ENCODE measurements at regions not wholly inside any gene's neighbourhood (a gene's known extent, or its start where the extent isn't known, plus 50 kb on each side); places are given as distances from the start of the nearest gene placed in this dataset.

DNA sequence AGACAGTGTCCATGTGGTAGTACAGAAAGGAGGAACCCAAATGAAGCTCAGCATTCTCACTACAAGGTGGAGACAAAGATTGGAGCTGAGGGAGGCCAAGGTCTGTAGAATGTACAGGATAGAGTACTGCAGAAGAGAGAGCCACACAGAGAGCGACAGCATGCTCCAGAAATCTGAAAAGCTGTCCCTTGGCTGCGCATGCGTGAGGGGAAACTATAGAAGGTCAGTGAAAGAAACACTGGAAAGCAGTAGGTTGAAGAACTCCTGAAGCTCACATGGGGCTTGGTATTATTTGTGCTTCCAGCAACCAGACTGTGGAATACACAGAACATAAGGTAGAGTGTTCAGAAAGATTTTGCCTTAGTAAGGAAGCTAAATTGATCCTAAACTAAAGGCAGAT is 142.5 kb downstream of the TXNL1 start (continued):
- TF ChIP-seq, protein P1, sequence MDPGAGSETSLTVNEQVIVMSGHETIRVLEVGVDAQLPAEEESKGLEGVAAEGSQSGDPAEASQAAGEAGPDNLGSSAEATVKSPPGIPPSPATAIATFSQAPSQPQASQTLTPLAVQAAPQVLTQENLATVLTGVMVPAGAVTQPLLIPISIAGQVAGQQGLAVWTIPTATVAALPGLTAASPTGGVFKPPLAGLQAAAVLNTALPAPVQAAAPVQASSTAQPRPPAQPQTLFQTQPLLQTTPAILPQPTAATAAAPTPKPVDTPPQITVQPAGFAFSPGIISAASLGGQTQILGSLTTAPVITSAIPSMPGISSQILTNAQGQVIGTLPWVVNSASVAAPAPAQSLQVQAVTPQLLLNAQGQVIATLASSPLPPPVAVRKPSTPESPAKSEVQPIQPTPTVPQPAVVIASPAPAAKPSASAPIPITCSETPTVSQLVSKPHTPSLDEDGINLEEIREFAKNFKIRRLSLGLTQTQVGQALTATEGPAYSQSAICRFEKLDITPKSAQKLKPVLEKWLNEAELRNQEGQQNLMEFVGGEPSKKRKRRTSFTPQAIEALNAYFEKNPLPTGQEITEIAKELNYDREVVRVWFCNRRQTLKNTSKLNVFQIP (CRISPR knock-in tag; IDR thresholded peaks at IDR 0.05; ENCODE audit: borderline replicate concordance, low read depth) = no peak
- no peak for TF ChIP-seq ZNF8 (CRISPR knock-in tag; IDR thresholded peaks at IDR 0.05)
- TF ChIP-seq, protein P2, sequence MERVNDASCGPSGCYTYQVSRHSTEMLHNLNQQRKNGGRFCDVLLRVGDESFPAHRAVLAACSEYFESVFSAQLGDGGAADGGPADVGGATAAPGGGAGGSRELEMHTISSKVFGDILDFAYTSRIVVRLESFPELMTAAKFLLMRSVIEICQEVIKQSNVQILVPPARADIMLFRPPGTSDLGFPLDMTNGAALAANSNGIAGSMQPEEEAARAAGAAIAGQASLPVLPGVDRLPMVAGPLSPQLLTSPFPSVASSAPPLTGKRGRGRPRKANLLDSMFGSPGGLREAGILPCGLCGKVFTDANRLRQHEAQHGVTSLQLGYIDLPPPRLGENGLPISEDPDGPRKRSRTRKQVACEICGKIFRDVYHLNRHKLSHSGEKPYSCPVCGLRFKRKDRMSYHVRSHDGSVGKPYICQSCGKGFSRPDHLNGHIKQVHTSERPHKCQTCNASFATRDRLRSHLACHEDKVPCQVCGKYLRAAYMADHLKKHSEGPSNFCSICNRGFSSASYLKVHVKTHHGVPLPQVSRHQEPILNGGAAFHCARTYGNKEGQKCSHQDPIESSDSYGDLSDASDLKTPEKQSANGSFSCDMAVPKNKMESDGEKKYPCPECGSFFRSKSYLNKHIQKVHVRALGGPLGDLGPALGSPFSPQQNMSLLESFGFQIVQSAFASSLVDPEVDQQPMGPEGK (CRISPR knock-in tag; IDR thresholded peaks at IDR 0.05; ENCODE audit: borderline replicate concordance) = no peak
- no peak for TF ChIP-seq BACH2 (CRISPR knock-in tag; IDR thresholded peaks at IDR 0.05; ENCODE audit: borderline replicate concordance)
- TF ChIP-seq PPARA (CRISPR knock-in tag; IDR thresholded peaks at IDR 0.05; ENCODE audit: borderline replicate concordance) = no peak
- TF ChIP-seq, protein P3, sequence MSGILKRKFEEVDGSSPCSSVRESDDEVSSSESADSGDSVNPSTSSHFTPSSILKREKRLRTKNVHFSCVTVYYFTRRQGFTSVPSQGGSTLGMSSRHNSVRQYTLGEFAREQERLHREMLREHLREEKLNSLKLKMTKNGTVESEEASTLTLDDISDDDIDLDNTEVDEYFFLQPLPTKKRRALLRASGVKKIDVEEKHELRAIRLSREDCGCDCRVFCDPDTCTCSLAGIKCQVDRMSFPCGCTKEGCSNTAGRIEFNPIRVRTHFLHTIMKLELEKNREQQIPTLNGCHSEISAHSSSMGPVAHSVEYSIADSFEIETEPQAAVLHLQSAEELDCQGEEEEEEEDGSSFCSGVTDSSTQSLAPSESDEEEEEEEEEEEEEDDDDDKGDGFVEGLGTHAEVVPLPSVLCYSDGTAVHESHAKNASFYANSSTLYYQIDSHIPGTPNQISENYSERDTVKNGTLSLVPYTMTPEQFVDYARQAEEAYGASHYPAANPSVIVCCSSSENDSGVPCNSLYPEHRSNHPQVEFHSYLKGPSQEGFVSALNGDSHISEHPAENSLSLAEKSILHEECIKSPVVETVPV (CRISPR knock-in tag; IDR thresholded peaks at IDR 0.05) = no peak
- no peak for TF ChIP-seq ESRRG (CRISPR knock-in tag; IDR thresholded peaks at IDR 0.05)
- no peak for TF ChIP-seq SNAI2 (CRISPR knock-in tag; IDR thresholded peaks at IDR 0.05)

DNA sequence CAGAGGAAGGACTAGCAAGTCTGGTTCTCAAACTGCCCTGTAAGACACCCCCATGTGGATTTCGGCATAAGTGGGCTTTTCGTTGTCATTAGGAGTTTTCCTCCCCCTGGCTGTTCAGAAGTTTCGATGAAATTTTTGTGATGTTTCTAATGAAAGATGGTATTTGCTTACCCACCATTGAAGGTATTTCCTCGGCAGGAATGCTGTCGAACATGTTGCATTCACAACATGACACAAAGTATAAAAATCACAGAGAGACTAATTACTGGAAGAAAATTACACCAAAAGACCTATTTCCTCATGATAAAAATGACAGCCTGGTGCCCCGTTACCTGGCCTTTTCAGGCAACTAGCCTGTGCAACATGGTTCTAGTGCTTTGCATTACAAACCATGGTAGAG is 144.9 kb downstream of the TXNL1 start:
- no peak for ATAC-seq
- TF ChIP-seq PPARA (CRISPR knock-in tag; IDR thresholded peaks at IDR 0.05; ENCODE audit: borderline replicate concordance) = no peak
- TF ChIP-seq, protein P2 (CRISPR knock-in tag; IDR thresholded peaks at IDR 0.05; ENCODE audit: borderline replicate concordance) = no peak
- TF ChIP-seq, protein P3 (CRISPR knock-in tag; IDR thresholded peaks at IDR 0.05) = no peak
- TF ChIP-seq ZFP30 (CRISPR knock-in tag; IDR thresholded peaks at IDR 0.05) = no peak
- no peak for TF ChIP-seq ZC3H10 (CRISPR knock-in tag; IDR thresholded peaks at IDR 0.05)
- TF ChIP-seq GLIS3 (CRISPR knock-in tag; IDR thresholded peaks at IDR 0.05) = no peak
- no peak for TF ChIP-seq ZNF8 (CRISPR knock-in tag; IDR thresholded peaks at IDR 0.05)
- TF ChIP-seq ZNF565 (CRISPR knock-in tag; conservative IDR thresholded peaks at IDR 0.05; ENCODE audit: low read depth) = no peak
- TF ChIP-seq, protein P4, sequence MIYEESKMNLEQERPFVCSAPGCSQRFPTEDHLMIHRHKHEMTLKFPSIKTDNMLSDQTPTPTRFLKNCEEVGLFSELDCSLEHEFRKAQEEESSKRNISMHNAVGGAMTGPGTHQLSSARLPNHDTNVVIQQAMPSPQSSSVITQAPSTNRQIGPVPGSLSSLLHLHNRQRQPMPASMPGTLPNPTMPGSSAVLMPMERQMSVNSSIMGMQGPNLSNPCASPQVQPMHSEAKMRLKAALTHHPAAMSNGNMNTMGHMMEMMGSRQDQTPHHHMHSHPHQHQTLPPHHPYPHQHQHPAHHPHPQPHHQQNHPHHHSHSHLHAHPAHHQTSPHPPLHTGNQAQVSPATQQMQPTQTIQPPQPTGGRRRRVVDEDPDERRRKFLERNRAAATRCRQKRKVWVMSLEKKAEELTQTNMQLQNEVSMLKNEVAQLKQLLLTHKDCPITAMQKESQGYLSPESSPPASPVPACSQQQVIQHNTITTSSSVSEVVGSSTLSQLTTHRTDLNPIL (CRISPR knock-in tag; IDR thresholded peaks at IDR 0.05; ENCODE audit: low read depth) = no peak
- TF ChIP-seq ZNF70 (CRISPR knock-in tag; IDR thresholded peaks at IDR 0.05) = no peak
- no peak for TF ChIP-seq SNAI2 (CRISPR knock-in tag; IDR thresholded peaks at IDR 0.05)
- TF ChIP-seq OSR1 (CRISPR knock-in tag; IDR thresholded peaks at IDR 0.05) = no peak
- no peak for TF ChIP-seq TOX (CRISPR knock-in tag; IDR thresholded peaks at IDR 0.05; ENCODE audit: borderline replicate concordance)
- no peak for TF ChIP-seq CSDC2 (CRISPR knock-in tag; IDR thresholded peaks at IDR 0.05)
- no peak for TF ChIP-seq ESRRG (CRISPR knock-in tag; IDR thresholded peaks at IDR 0.05)
- TF ChIP-seq TCF4 (CRISPR knock-in tag; IDR thresholded peaks at IDR 0.05; ENCODE audit: borderline replicate concordance) = no peak
- no peak for TF ChIP-seq ISL1 (CRISPR knock-in tag; IDR thresholded peaks at IDR 0.05)
- TF ChIP-seq RARB (CRISPR knock-in tag; IDR thresholded peaks at IDR 0.05) = no peak

DNA sequence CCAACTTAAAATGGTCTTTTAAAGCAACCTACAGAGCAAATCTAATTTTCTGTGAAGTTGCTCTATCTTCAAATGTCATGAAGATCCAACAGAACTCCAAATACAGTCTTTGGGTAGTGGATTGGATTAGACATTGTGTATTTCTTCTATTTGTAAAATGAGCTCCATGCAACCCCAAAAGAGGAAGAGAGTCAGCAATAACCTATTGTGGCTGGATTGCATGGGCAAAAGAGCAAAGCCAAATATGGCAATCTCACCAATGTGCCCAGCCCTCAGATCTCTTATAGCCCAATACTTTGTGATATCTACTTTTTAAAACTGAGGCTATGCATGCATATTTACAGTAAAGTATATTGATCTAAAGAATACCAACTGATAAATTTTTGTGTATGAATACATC is 146.3 kb downstream of the TXNL1 start:
- ATAC-seq = no peak
- TF ChIP-seq ZFP30 (CRISPR knock-in tag; IDR thresholded peaks at IDR 0.05) (no peak), ZNF565 (CRISPR knock-in tag; conservative IDR thresholded peaks at IDR 0.05; ENCODE audit: low read depth) (no peak), ZNF70 (CRISPR knock-in tag; IDR thresholded peaks at IDR 0.05) (no peak), BACH2 (CRISPR knock-in tag; IDR thresholded peaks at IDR 0.05; ENCODE audit: borderline replicate concordance) (no peak), TCF4 (CRISPR knock-in tag; IDR thresholded peaks at IDR 0.05; ENCODE audit: borderline replicate concordance) (no peak), ARNTL (CRISPR knock-in tag; IDR thresholded peaks at IDR 0.05; ENCODE audit: borderline replicate concordance, low read depth) (no peak), ESRRG (CRISPR knock-in tag; IDR thresholded peaks at IDR 0.05) (no peak), TOX (CRISPR knock-in tag; IDR thresholded peaks at IDR 0.05; ENCODE audit: borderline replicate concordance) (no peak), SNAI2 (CRISPR knock-in tag; IDR thresholded peaks at IDR 0.05) (no peak), ZC3H10 (CRISPR knock-in tag; IDR thresholded peaks at IDR 0.05) (no peak), GLIS3 (CRISPR knock-in tag; IDR thresholded peaks at IDR 0.05) (no peak), PPARA (CRISPR knock-in tag; IDR thresholded peaks at IDR 0.05; ENCODE audit: borderline replicate concordance) (no peak), RARB (CRISPR knock-in tag; IDR thresholded peaks at IDR 0.05) (no peak), ZFP3 (CRISPR knock-in tag; IDR thresholded peaks at IDR 0.05) (no peak)

Measured in SK-N-SH treated with all-trans-retinoic acid at 6 μM for 48 hours (cell line).